ENCODE measurements at regions not wholly inside any gene's neighbourhood (a gene's known extent, or its start where the extent isn't known, plus 50 kb on each side); places are given as distances from the start of the nearest gene placed in this dataset.

- no peak for TF ChIP-seq ZNF217 (CRISPR knock-in tag; IDR thresholded peaks at IDR 0.05)
- no peak for TF ChIP-seq GTF2F1 (IDR thresholded peaks at IDR 0.05; ENCODE audit: low read depth, low read length)
- TF ChIP-seq ZNF12 (CRISPR knock-in tag; IDR thresholded peaks at IDR 0.05), result no peak
- TF ChIP-seq ZBTB17 (CRISPR knock-in tag; IDR thresholded peaks at IDR 0.05), result no peak
- no peak for TF ChIP-seq HMG20A (CRISPR knock-in tag; conservative IDR thresholded peaks at IDR 0.05)
- TF ChIP-seq E2F8 (IDR thresholded peaks at IDR 0.05; ENCODE audit: low read depth, partially characterized antibody), result no peak
- peak; percentile 55 for TF ChIP-seq L3MBTL2 (IDR thresholded peaks at IDR 0.05)
- 0 out of 4 replicates have a peak, but pooled peaks of 1 of the 2 experiments have one; percentile 43 for TF ChIP-seq ZNF639 (CRISPR knock-in tag; conservative IDR thresholded peaks at IDR 0.05 in 1 of 2, IDR thresholded peaks at IDR 0.05 in 1 of 2)
- no peak for TF ChIP-seq SRF (CRISPR knock-in tag; IDR thresholded peaks at IDR 0.05)
- no peak for TF ChIP-seq NRF1 (conservative IDR thresholded peaks at IDR 0.05 in 1 of 2, IDR thresholded peaks at IDR 0.05 in 1 of 2)
- no peak for TF ChIP-seq SIRT6 (IDR thresholded peaks at IDR 0.05; ENCODE audit: low read depth, low read length)
- TF ChIP-seq SREBF1 (IDR thresholded peaks at IDR 0.05; ENCODE audit: borderline replicate concordance, low read depth, low read length), result no peak
- TF ChIP-seq CHD1 (IDR thresholded peaks at IDR 0.05; ENCODE audit: low read length), result no peak
- no peak for TF ChIP-seq CC2D1A (IDR thresholded peaks at IDR 0.05)
- TF ChIP-seq PURB (CRISPR knock-in tag; IDR thresholded peaks at IDR 0.05; ENCODE audit: low read depth), result no peak
- no peak for TF ChIP-seq PYGO2 (tag; IDR thresholded peaks at IDR 0.05)
- no peak for TF ChIP-seq BCLAF1 (IDR thresholded peaks at IDR 0.05; ENCODE audit: borderline replicate concordance in 1 of 2, control insufficient read depth in 1 of 2, low read depth in 2 of 2, low read length in 1 of 2)
- no peak for TF ChIP-seq KLF10 (CRISPR knock-in tag; IDR thresholded peaks at IDR 0.05)
- TF ChIP-seq ZNF668 (CRISPR knock-in tag; IDR thresholded peaks at IDR 0.05), result peak; percentile 61; the same call in 1 of the 2 replicates
- no peak for TF ChIP-seq KDM5B (IDR thresholded peaks at IDR 0.05; ENCODE audit: insufficient replicate concordance, low read depth, low read length)
These were observed 136.1 kb upstream of the IRF2BP2 start (continued) for GRCh38 chr1:234745844-234746797.

Data from K562 (cell line).